ENCODE measurements at regions not wholly inside any gene's neighbourhood (a gene's known extent, or its start where the extent isn't known, plus 50 kb on each side); places are given as distances from the start of the nearest gene placed in this dataset.

- Histone ChIP-seq H3K27ac (no peak overlapping the region), H4K20me1 (ENCODE audit: insufficient read depth) (no peaks in the 10 kb centered on the region), H3K9me2 (ENCODE audit: insufficient read depth) (no peaks in the 10 kb centered on the region), H3K27me3 (ENCODE audit: insufficient read depth, low read depth) (0 out of 2 replicates have a peak, but pooled peaks cover 1% of the 10 kb centered on the region), H3F3A (ENCODE audit: insufficient read depth, low read depth) (peaks cover 4% of the 10 kb centered on the region; the same call in 1 of the 2 replicates), H3K4me3 (no peak overlapping the region), H3K9me3 (ENCODE audit: insufficient read depth, low read depth) (no peaks in the 10 kb centered on the region), H3K36me3 (ENCODE audit: low read depth) (no peaks in the 10 kb centered on the region), H3K4me2 (no peak overlapping the region), H2AFZ (no peak overlapping the region), H3K4me1 (replicated peaks; ENCODE audit: insufficient read depth) (peaks cover 11% of the 10 kb centered on the region), H3K79me2 (ENCODE audit: low read depth) (no peaks in the 10 kb centered on the region)
- intact Hi-C loops (cut with micrococcal nuclease; ENCODE audit: unreplicated experiment), result no loop called here
- CTCF ChIA-PET, result no interaction called here
- TF ChIP-seq, protein P1, sequence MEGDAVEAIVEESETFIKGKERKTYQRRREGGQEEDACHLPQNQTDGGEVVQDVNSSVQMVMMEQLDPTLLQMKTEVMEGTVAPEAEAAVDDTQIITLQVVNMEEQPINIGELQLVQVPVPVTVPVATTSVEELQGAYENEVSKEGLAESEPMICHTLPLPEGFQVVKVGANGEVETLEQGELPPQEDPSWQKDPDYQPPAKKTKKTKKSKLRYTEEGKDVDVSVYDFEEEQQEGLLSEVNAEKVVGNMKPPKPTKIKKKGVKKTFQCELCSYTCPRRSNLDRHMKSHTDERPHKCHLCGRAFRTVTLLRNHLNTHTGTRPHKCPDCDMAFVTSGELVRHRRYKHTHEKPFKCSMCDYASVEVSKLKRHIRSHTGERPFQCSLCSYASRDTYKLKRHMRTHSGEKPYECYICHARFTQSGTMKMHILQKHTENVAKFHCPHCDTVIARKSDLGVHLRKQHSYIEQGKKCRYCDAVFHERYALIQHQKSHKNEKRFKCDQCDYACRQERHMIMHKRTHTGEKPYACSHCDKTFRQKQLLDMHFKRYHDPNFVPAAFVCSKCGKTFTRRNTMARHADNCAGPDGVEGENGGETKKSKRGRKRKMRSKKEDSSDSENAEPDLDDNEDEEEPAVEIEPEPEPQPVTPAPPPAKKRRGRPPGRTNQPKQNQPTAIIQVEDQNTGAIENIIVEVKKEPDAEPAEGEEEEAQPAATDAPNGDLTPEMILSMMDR (conservative IDR thresholded peaks at IDR 0.05), result no peak
- no peak for TF ChIP-seq EZH2 (IDR thresholded peaks at IDR 0.05; ENCODE audit: low read depth)
- no TSS peak for BruUV-seq (replicated peaks)
- DNase-seq, result no peak
- POLR2A ChIA-PET (ENCODE audit: unreplicated experiment), result no interaction called here
Observed at GRCh38 chrX:118221733-118222132, 105.1 kb upstream of the KLHL13 start.

DNA sequence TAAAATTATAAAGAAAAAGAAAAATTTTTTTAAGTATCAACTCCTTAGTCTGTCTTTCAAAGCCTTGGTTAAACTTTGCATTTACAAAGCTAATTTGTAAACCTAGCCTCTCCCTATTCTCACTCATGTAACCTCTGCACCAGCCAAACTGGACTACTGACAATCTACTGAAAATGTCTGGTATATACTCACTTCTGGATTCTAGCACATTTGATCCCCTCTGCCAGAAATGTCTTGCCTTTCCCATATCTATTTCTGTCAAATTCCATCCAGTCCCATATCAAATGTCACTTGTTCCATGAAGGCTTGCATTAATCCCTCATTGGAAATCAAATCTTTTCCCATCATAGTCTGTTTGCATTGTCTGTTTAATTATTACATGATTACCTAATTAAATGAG lies 105.8 kb upstream of the KLHL13 start:
- Histone ChIP-seq H3K4me1 (replicated peaks; ENCODE audit: insufficient read depth) (peaks cover 11% of the 10 kb centered on the region), H2AFZ (no peak overlapping the region), H3K9me2 (ENCODE audit: insufficient read depth) (no peaks in the 10 kb centered on the region), H3K9me3 (ENCODE audit: insufficient read depth, low read depth) (no peaks in the 10 kb centered on the region), H3K36me3 (ENCODE audit: low read depth) (no peaks in the 10 kb centered on the region), H3F3A (ENCODE audit: insufficient read depth, low read depth) (peaks cover 4% of the 10 kb centered on the region; the same call in 1 of the 2 replicates), H4K20me1 (ENCODE audit: insufficient read depth) (no peaks in the 10 kb centered on the region), H3K27me3 (ENCODE audit: insufficient read depth, low read depth) (no peaks in the 10 kb centered on the region), H3K27ac (no peak overlapping the region), H3K79me2 (ENCODE audit: low read depth) (no peaks in the 10 kb centered on the region), H3K4me3 (no peak overlapping the region), H3K4me2 (no peak overlapping the region)
- DNase-seq, result no peak
- intact Hi-C loops (cut with micrococcal nuclease; ENCODE audit: unreplicated experiment), result no loop called here
- no peak for TF ChIP-seq EZH2 (IDR thresholded peaks at IDR 0.05; ENCODE audit: low read depth)
- CTCF ChIA-PET, result no interaction called here
- POLR2A ChIA-PET (ENCODE audit: unreplicated experiment), result no interaction called here
- BruUV-seq (replicated peaks), result no TSS peak

DNA sequence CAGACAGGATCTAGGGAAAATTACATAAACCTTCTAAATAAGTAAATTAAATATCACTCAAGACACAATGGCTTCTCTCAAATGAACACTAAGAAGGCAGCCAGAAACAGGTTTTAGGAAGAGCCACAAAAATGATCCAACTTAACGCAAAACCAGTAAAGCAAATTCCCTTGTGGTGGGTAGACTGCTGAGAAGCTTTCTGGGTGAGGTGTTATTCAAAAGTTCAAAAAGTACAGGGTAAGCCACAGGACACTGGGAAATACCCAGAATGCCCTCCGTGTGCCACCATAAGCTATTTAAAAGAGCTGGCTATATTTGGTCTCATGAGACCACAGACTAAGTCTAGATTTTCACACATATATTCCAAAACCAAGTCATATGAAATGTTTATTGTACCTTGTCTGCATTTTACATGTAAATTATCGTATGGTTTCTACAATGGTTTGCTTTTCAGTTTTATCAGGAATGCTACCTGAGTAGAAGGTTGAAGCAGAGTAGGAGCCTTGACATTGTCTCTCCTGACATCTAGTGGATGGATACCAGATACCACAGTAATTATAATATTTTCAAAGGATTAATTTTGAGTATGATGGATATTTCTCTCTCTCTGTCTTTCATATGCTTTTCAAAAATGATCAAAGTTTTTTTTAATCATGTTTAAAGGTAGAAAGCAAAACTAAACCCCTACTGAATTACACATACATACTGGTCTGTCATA lies 109.3 kb upstream of the KLHL13 start:
- peak overlapping the region; percentile 31; the same call in 1 of the 2 replicates for H3K27ac ChIP-seq
- peaks cover 11% of the 10 kb centered on the region for H3K4me1 ChIP-seq (replicated peaks; ENCODE audit: insufficient read depth)
- H3K4me3 ChIP-seq, result no peak overlapping the region
- H3F3A ChIP-seq (ENCODE audit: insufficient read depth, low read depth), result peaks cover 4% of the 10 kb centered on the region; the same call in 1 of the 2 replicates
- POLR2A ChIA-PET (ENCODE audit: unreplicated experiment), result no interaction called here
- no peaks in the 10 kb centered on the region for H4K20me1 ChIP-seq (ENCODE audit: insufficient read depth)
- no peak for DNase-seq
- H3K9me2 ChIP-seq (ENCODE audit: insufficient read depth), result no peaks in the 10 kb centered on the region
- TF ChIP-seq EZH2 (IDR thresholded peaks at IDR 0.05; ENCODE audit: low read depth), result no peak
- TF ChIP-seq, protein P1 (conservative IDR thresholded peaks at IDR 0.05), result peak; percentile 67
- peak overlapping the region; percentile 39 for H3K4me2 ChIP-seq
- no peaks in the 10 kb centered on the region for H3K27me3 ChIP-seq (ENCODE audit: insufficient read depth, low read depth)
- intact Hi-C loops (cut with micrococcal nuclease; ENCODE audit: unreplicated experiment), result no loop called here
- CTCF ChIA-PET, result no interaction called here
- BruUV-seq (replicated peaks), result no TSS peak
- 0 out of 2 replicates have a peak overlapping the region, but pooled peaks have one; percentile 55 for H2AFZ ChIP-seq
- no peaks in the 10 kb centered on the region for H3K9me3 ChIP-seq (ENCODE audit: insufficient read depth, low read depth)
- no peaks in the 10 kb centered on the region for H3K79me2 ChIP-seq (ENCODE audit: low read depth)
- no peaks in the 10 kb centered on the region for H3K36me3 ChIP-seq (ENCODE audit: low read depth)

Measured in PC-9 (cell line).